ENCODE measurements at regions not wholly inside any gene's neighbourhood (a gene's known extent, or its start where the extent isn't known, plus 50 kb on each side); places are given as distances from the start of the nearest gene placed in this dataset.
"Not testable (repeated sequence)": the region's sequence is repeated elsewhere in the genome, so short reads cannot be mapped to it uniquely, and the experiment has no call there.

GRCh38 chrX:130560544-130560943, 158.8 kb downstream of the RBMX2 start:
- Histone ChIP-seq H3K36me3 (ENCODE audit: insufficient read depth, low read length) (no peaks in the 10 kb centered on the region), H3K9me3 (ENCODE audit: low read depth, low read length) (no peaks in the 10 kb centered on the region), H3K4me3 (no peak overlapping the region), H3K27ac (no peak overlapping the region), H3K9ac (ENCODE audit: insufficient read length) (no peak overlapping the region)
- no peak for DNase-seq (ENCODE audit: low read depth, low spot score)
- TF ChIP-seq FOXP2 (optimal IDR thresholded peaks at IDR 0.05; ENCODE audit: control extremely low read depth, extremely low read length, insufficient read depth): no peak
- no peak for TF ChIP-seq POLR2AphosphoS5 (IDR thresholded peaks at IDR 0.05; ENCODE audit: borderline replicate concordance, low read depth, low read length)
- no peak for TF ChIP-seq EZH2 (IDR thresholded peaks at IDR 0.05)

- DNase-seq (ENCODE audit: low read depth, low spot score): no peak
- H3K9ac ChIP-seq (ENCODE audit: insufficient read length): no peak overlapping the region
- no peak overlapping the region for H3K4me3 ChIP-seq
- TF ChIP-seq POLR2AphosphoS5 (IDR thresholded peaks at IDR 0.05; ENCODE audit: borderline replicate concordance, low read depth, low read length): no peak
- no peak for TF ChIP-seq EZH2 (IDR thresholded peaks at IDR 0.05)
- no peak for TF ChIP-seq FOXP2 (optimal IDR thresholded peaks at IDR 0.05; ENCODE audit: control extremely low read depth, extremely low read length, insufficient read depth)
- no peaks in the 10 kb centered on the region for H3K9me3 ChIP-seq (ENCODE audit: low read depth, low read length)
- no peaks in the 10 kb centered on the region for H3K36me3 ChIP-seq (ENCODE audit: insufficient read depth, low read length)
- no peak overlapping the region for H3K27ac ChIP-seq
These were observed 160.1 kb downstream of the RBMX2 start for GRCh38 chrX:130561930-130562329.

- Histone ChIP-seq H3K9ac (ENCODE audit: insufficient read length) (no peak overlapping the region), H3K36me3 (ENCODE audit: insufficient read depth, low read length) (no peaks in the 10 kb centered on the region), H3K4me3 (no peak overlapping the region), H3K9me3 (ENCODE audit: low read depth, low read length) (no peaks in the 10 kb centered on the region), H3K27ac (no peak overlapping the region)
- TF ChIP-seq EZH2 (IDR thresholded peaks at IDR 0.05) (no peak), FOXP2 (optimal IDR thresholded peaks at IDR 0.05; ENCODE audit: control extremely low read depth, extremely low read length, insufficient read depth) (no peak), POLR2AphosphoS5 (IDR thresholded peaks at IDR 0.05; ENCODE audit: borderline replicate concordance, low read depth, low read length) (no peak)
- no peak for DNase-seq (ENCODE audit: low read depth, low spot score)
These were observed 161.7 kb downstream of the RBMX2 start for GRCh38 chrX:130563476-130563875.

- no peak for TF ChIP-seq FOXP2 (optimal IDR thresholded peaks at IDR 0.05; ENCODE audit: control extremely low read depth, extremely low read length, insufficient read depth)
- TF ChIP-seq POLR2AphosphoS5 (IDR thresholded peaks at IDR 0.05; ENCODE audit: borderline replicate concordance, low read depth, low read length): no peak
- no peak for TF ChIP-seq EZH2 (IDR thresholded peaks at IDR 0.05)
- no peak overlapping the region for H3K27ac ChIP-seq
- H3K36me3 ChIP-seq (ENCODE audit: insufficient read depth, low read length): no peaks in the 10 kb centered on the region
- no peak for DNase-seq (ENCODE audit: low read depth, low spot score)
- no peak overlapping the region for H3K4me3 ChIP-seq
- no peak overlapping the region for H3K9ac ChIP-seq (ENCODE audit: insufficient read length)
- no peaks in the 10 kb centered on the region for H3K9me3 ChIP-seq (ENCODE audit: low read depth, low read length)
These were observed 164.4 kb downstream of the RBMX2 start for GRCh38 chrX:130566028-130566683.

GRCh38 chrX:130573030-130573429, 171.2 kb downstream of the RBMX2 start:
- H3K9me3 ChIP-seq (ENCODE audit: low read depth, low read length); H3K27ac ChIP-seq; H3K9ac ChIP-seq (ENCODE audit: insufficient read length); H3K36me3 ChIP-seq (ENCODE audit: insufficient read depth, low read length); H3K4me3 ChIP-seq; DNase-seq (ENCODE audit: low read depth, low spot score): not testable (repeated sequence)
